ENCODE measurements at regions not wholly inside any gene's neighbourhood (a gene's known extent, or its start where the extent isn't known, plus 50 kb on each side); places are given as distances from the start of the nearest gene placed in this dataset.

DNA sequence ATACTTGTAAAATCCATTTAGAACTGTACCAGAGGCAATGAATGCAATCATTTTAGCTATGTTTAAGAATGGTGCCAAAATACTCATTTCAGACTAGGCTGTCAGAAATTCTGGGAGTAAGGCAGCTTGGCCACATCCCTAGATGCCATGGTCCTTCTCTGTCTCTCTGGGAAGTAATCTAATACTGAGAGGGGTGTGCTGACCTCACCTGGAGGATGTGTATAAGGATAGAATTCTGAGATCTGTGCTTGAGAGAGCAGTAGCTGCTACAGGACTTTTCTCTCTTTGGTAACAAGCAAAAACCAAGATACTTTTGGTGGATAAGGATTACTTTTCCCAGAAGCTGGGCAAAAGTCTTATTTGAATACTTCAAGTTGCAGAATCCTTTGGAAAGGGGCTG lies 68.1 kb upstream of the MRPS30 start:
- ATAC-seq (no peak), FAIRE-seq (no peak), DNase-seq (ENCODE audit: low spot score) (no peak)
- Histone ChIP-seq H4K20me1 (ENCODE audit: insufficient read depth, low read length) (no peaks in the 10 kb centered on the region), H3K27me3 (ENCODE audit: control insufficient read depth in 1 of 2, insufficient read depth in 2 of 2, low read length in 2 of 2) (no peaks in the 10 kb centered on the region), H3K27ac (ENCODE audit: extremely low read length, insufficient read depth, low read length) (no peak overlapping the region), H3K9me3 (ENCODE audit: low read length) (no peaks in the 10 kb centered on the region), H3K9ac (ENCODE audit: insufficient read depth, low read depth, low read length) (no peak overlapping the region), H3K79me2 (ENCODE audit: insufficient read depth, low read length) (no peaks in the 10 kb centered on the region), H3K36me3 (replicated peaks in 1 of 2; ENCODE audit: control insufficient read depth in 1 of 2, insufficient read depth in 2 of 2, low read length in 2 of 2) (no peaks in the 10 kb centered on the region), H3K4me2 (ENCODE audit: low read depth, low read length) (no peak overlapping the region), H3K4me1 (ENCODE audit: insufficient read depth, low read length) (no peaks in the 10 kb centered on the region), H2AFZ (ENCODE audit: low read length) (no peak overlapping the region), H3K4me3 (replicated peaks in 1 of 3; ENCODE audit: insufficient read depth in 1 of 3, low read depth in 2 of 3, low read length in 3 of 3) (no peak overlapping the region)
- no TSS peak for BruUV-seq (replicated peaks)
- ChIA-PET CTCF (ENCODE audit: low intra/inter-chr PET ratio, low total read pairs) (no interaction called here), POLR2A (no interaction called here)
- TF ChIP-seq ARID2 (CRISPR knock-in tag; IDR thresholded peaks at IDR 0.05; ENCODE audit: borderline replicate concordance), result no peak
- TF ChIP-seq TCF7 (IDR thresholded peaks at IDR 0.05; ENCODE audit: low read depth), result no peak
- intact Hi-C loops (cut with micrococcal nuclease; ENCODE audit: unreplicated experiment) (no loop called here), in situ Hi-C loops (cut with HindIII; ENCODE audit: extremely low pct_ligation_motif_present, low pct_unique_long_range_greater_than_20kb) (no loop called here)

DNA sequence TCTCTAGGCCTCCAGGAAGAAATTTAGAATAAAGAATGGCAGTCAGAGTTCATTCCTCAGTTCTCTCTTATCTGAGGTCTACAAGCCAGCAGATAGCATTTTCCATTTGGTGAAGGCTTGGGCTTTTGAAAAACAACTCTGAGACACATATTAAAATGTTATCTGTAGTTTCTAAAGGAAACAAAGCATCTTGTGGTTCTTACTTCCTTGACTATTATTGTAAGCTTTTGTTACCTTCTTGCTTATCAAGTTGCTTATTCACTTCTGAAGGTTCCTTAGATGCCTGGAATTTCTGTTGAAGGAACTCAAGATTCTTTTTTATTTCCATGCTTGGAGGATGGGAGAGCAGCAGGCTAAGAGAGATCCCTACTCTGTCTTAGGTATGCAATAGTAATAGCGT lies 79.2 kb upstream of the MRPS30 start:
- H3K9me3 ChIP-seq (ENCODE audit: low read length), result no peaks in the 10 kb centered on the region
- no peak for ATAC-seq
- H3K4me1 ChIP-seq (ENCODE audit: insufficient read depth, low read length), result no peaks in the 10 kb centered on the region
- POLR2A ChIA-PET, result no interaction called here
- DNase-seq (ENCODE audit: low spot score), result no peak
- no peaks in the 10 kb centered on the region for H4K20me1 ChIP-seq (ENCODE audit: insufficient read depth, low read length)
- no peak overlapping the region for H3K9ac ChIP-seq (ENCODE audit: insufficient read depth, low read depth, low read length)
- no peaks in the 10 kb centered on the region for H3K27me3 ChIP-seq (ENCODE audit: control insufficient read depth in 1 of 2, insufficient read depth in 2 of 2, low read length in 2 of 2)
- no peak overlapping the region for H3K4me2 ChIP-seq (ENCODE audit: low read depth, low read length)
- FAIRE-seq, result no peak
- CTCF ChIA-PET (ENCODE audit: low intra/inter-chr PET ratio, low total read pairs), result no interaction called here
- H3K27ac ChIP-seq (ENCODE audit: extremely low read length, insufficient read depth, low read length), result no peak overlapping the region
- in situ Hi-C loops (cut with HindIII; ENCODE audit: extremely low pct_ligation_motif_present, low pct_unique_long_range_greater_than_20kb), result no loop called here
- H3K36me3 ChIP-seq (replicated peaks in 1 of 2; ENCODE audit: control insufficient read depth in 1 of 2, insufficient read depth in 2 of 2, low read length in 2 of 2), result no peaks in the 10 kb centered on the region
- no peak overlapping the region for H3K4me3 ChIP-seq (replicated peaks in 1 of 3; ENCODE audit: insufficient read depth in 1 of 3, low read depth in 2 of 3, low read length in 3 of 3)
- H2AFZ ChIP-seq (ENCODE audit: low read length), result no peak overlapping the region
- intact Hi-C loops (cut with micrococcal nuclease; ENCODE audit: unreplicated experiment), result no loop called here
- WGBS (ENCODE audit: low lambda C conversion rate), result 42% methylated on average over 1 of the region's 1 CpG
- no peaks in the 10 kb centered on the region for H3K79me2 ChIP-seq (ENCODE audit: insufficient read depth, low read length)
- BruUV-seq (replicated peaks), result no TSS peak
- TF ChIP-seq, protein P1, sequence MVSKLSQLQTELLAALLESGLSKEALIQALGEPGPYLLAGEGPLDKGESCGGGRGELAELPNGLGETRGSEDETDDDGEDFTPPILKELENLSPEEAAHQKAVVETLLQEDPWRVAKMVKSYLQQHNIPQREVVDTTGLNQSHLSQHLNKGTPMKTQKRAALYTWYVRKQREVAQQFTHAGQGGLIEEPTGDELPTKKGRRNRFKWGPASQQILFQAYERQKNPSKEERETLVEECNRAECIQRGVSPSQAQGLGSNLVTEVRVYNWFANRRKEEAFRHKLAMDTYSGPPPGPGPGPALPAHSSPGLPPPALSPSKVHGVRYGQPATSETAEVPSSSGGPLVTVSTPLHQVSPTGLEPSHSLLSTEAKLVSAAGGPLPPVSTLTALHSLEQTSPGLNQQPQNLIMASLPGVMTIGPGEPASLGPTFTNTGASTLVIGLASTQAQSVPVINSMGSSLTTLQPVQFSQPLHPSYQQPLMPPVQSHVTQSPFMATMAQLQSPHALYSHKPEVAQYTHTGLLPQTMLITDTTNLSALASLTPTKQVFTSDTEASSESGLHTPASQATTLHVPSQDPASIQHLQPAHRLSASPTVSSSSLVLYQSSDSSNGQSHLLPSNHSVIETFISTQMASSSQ (IDR thresholded peaks at IDR 0.05; ENCODE audit: low read depth), result no peak
- TF ChIP-seq, protein P1 (CRISPR knock-in tag; IDR thresholded peaks at IDR 0.05; ENCODE audit: borderline replicate concordance), result no peak
- TF ChIP-seq, protein P2, sequence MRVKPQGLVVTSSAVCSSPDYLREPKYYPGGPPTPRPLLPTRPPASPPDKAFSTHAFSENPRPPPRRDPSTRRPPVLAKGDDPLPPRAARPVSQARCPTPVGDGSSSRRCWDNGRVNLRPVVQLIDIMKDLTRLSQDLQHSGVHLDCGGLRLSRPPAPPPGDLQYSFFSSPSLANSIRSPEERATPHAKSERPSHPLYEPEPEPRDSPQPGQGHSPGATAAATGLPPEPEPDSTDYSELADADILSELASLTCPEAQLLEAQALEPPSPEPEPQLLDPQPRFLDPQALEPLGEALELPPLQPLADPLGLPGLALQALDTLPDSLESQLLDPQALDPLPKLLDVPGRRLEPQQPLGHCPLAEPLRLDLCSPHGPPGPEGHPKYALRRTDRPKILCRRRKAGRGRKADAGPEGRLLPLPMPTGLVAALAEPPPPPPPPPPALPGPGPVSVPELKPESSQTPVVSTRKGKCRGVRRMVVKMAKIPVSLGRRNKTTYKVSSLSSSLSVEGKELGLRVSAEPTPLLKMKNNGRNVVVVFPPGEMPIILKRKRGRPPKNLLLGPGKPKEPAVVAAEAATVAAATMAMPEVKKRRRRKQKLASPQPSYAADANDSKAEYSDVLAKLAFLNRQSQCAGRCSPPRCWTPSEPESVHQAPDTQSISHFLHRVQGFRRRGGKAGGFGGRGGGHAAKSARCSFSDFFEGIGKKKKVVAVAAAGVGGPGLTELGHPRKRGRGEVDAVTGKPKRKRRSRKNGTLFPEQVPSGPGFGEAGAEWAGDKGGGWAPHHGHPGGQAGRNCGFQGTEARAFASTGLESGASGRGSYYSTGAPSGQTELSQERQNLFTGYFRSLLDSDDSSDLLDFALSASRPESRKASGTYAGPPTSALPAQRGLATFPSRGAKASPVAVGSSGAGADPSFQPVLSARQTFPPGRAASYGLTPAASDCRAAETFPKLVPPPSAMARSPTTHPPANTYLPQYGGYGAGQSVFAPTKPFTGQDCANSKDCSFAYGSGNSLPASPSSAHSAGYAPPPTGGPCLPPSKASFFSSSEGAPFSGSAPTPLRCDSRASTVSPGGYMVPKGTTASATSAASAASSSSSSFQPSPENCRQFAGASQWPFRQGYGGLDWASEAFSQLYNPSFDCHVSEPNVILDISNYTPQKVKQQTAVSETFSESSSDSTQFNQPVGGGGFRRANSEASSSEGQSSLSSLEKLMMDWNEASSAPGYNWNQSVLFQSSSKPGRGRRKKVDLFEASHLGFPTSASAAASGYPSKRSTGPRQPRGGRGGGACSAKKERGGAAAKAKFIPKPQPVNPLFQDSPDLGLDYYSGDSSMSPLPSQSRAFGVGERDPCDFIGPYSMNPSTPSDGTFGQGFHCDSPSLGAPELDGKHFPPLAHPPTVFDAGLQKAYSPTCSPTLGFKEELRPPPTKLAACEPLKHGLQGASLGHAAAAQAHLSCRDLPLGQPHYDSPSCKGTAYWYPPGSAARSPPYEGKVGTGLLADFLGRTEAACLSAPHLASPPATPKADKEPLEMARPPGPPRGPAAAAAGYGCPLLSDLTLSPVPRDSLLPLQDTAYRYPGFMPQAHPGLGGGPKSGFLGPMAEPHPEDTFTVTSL (CRISPR knock-in tag; IDR thresholded peaks at IDR 0.05; ENCODE audit: borderline replicate concordance), result no peak
- TF ChIP-seq RBM39 (IDR thresholded peaks at IDR 0.05; ENCODE audit: low read depth, low read length, poor library complexity, severe bottlenecking) (no peak), SMAD1 (CRISPR knock-in tag; IDR thresholded peaks at IDR 0.05; ENCODE audit: borderline replicate concordance, low read depth) (no peak), SP2 (CRISPR knock-in tag; IDR thresholded peaks at IDR 0.05) (no peak), MTA1 (CRISPR knock-in tag; IDR thresholded peaks at IDR 0.05; ENCODE audit: borderline replicate concordance) (no peak)

Data from HepG2 (cell line).